ENCODE measurements at regions not wholly inside any gene's neighbourhood (a gene's known extent, or its start where the extent isn't known, plus 50 kb on each side); places are given as distances from the start of the nearest gene placed in this dataset.

GRCh38 chr10:44035474-44036197 is 349.3 kb downstream of the CXCL12 start:
- TF ChIP-seq, protein P1, sequence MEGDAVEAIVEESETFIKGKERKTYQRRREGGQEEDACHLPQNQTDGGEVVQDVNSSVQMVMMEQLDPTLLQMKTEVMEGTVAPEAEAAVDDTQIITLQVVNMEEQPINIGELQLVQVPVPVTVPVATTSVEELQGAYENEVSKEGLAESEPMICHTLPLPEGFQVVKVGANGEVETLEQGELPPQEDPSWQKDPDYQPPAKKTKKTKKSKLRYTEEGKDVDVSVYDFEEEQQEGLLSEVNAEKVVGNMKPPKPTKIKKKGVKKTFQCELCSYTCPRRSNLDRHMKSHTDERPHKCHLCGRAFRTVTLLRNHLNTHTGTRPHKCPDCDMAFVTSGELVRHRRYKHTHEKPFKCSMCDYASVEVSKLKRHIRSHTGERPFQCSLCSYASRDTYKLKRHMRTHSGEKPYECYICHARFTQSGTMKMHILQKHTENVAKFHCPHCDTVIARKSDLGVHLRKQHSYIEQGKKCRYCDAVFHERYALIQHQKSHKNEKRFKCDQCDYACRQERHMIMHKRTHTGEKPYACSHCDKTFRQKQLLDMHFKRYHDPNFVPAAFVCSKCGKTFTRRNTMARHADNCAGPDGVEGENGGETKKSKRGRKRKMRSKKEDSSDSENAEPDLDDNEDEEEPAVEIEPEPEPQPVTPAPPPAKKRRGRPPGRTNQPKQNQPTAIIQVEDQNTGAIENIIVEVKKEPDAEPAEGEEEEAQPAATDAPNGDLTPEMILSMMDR (IDR thresholded peaks at IDR 0.05; ENCODE audit: low read depth, low read length, missing control alignments) = no peak
- H3K4me3 ChIP-seq (ENCODE audit: low read depth, low read length) = no peak overlapping the region
- no peak for DNase-seq (ENCODE audit: low read depth)

DNA sequence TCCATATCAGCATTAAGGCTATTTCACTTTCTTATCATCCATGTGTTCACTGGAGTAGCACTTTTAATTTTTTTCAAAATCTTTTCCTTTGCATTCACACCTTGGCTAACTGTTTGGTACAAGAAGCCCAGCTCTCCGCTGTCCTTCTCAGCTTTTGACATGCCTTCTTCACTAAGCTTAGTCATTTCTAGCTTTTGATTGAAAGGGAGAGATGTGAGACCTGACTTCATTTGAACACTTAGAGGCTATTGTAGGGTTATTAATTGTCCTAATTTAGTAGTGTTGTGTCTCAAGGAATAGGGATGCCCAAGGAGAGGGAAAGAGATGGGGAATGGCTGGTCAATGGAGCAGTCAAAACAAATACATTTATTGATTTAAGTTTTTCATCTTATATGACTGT is 350.0 kb downstream of the CXCL12 start:
- DNase-seq (ENCODE audit: low read depth) = no peak
- TF ChIP-seq, protein P1 (IDR thresholded peaks at IDR 0.05; ENCODE audit: low read depth, low read length, missing control alignments) = no peak
- no peak overlapping the region for H3K4me3 ChIP-seq (ENCODE audit: low read depth, low read length)

DNA sequence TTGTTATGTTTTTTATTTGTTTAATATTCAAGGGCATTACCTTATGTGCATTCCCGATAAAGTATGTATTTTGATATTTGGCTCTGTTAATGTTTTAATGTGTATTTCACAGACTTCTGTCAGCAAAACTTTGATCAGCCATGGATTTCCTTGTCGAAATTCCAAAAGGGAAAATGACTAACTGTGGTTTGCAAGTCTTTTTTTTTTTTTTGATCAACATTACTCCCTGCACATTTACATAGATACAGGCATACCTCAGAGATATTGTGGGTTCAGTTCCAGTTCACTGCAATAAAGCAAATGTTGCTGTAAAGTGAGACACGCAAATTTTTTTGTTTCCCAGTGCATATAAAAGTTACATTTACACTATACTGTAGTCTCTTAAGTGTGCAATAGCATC is 351.9 kb downstream of the CXCL12 start:
- TF ChIP-seq, protein P1 (IDR thresholded peaks at IDR 0.05; ENCODE audit: low read depth, low read length, missing control alignments) = no peak
- no peak overlapping the region for H3K4me3 ChIP-seq (ENCODE audit: low read depth, low read length)
- DNase-seq (ENCODE audit: low read depth) = no peak

- TF ChIP-seq, protein P1 (IDR thresholded peaks at IDR 0.05; ENCODE audit: low read depth, low read length, missing control alignments) = no peak
- no peak overlapping the region for H3K4me3 ChIP-seq (ENCODE audit: low read depth, low read length)
- DNase-seq (ENCODE audit: low read depth) = no peak
Observed at GRCh38 chr10:44032216-44032615, 352.7 kb downstream of the CXCL12 start.

DNA sequence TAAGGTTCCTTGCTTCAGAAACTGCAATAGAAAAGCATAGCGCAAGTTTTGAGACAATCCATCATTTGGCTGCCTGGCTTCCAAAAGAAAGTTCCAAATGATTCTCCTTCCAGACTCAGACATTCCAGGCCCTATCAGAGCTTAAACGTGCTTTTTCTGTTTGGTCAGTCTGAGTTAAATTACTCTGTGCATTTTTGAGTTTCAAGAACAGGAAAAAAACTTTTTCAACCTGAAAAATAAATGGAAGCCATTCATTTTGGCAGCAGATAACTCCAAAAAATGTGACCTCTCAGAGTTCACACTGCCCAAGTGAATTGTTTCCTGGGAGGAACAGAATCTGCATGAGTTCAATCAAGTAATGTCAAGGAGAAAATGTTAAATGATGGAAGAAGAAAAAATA is 354.2 kb downstream of the CXCL12 start:
- TF ChIP-seq, protein P1 (IDR thresholded peaks at IDR 0.05; ENCODE audit: low read depth, low read length, missing control alignments) = no peak
- no peak for DNase-seq (ENCODE audit: low read depth)

DNA sequence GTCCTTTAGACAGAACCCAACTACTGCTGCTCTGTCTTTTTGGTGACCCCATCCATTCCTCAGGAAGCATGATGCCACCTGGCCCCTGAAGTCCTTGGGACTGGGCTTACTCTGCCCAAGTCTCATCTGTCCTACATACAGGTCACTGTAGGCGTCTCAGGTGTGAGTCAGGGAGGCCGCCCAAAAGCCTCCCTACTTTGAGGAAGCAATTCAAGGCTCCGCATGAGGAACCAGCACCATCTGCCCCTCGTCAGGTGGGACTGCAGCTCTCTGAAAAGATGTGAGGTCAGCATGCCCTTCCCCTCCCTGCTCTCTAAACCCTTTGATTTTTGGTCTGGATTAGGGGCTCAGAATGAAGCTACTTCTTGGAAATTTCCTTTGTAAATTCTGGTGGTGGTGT is 354.8 kb downstream of the CXCL12 start:
- no peak for DNase-seq (ENCODE audit: low read depth)
- no peak overlapping the region for H3K4me3 ChIP-seq (ENCODE audit: low read depth, low read length)
- TF ChIP-seq, protein P1 (IDR thresholded peaks at IDR 0.05; ENCODE audit: low read depth, low read length, missing control alignments) = peak; percentile 82

More for the DNA sequence above, 354.2 kb downstream of the CXCL12 start:
- H3K4me3 ChIP-seq (ENCODE audit: low read depth, low read length) = no peak overlapping the region

Measured in GM12864 (cell line).